ENCODE measurements at regions not wholly inside any gene's neighbourhood (a gene's known extent, or its start where the extent isn't known, plus 50 kb on each side); places are given as distances from the start of the nearest gene placed in this dataset.

- Histone ChIP-seq H3K4me3 (no peak overlapping the region), H3K36me3 (no peaks in the 10 kb centered on the region), H3K27me3 (no peaks in the 10 kb centered on the region), H3K9me3 (no peaks in the 10 kb centered on the region), H3K27ac (no peak overlapping the region), H3K4me1 (no peaks in the 10 kb centered on the region)
- TF ChIP-seq CTCF (IDR thresholded peaks at IDR 0.05): no peak
- no peak for DNase-seq (ENCODE audit: low spot score)
These were observed 122.5 kb upstream of the FOXD3 start for GRCh38 chr1:63199706-63200335.

GRCh38 chr1:63200676-63201075 is 121.7 kb upstream of the FOXD3 start:
- Histone ChIP-seq H3K9me3 (no peaks in the 10 kb centered on the region), H3K36me3 (no peaks in the 10 kb centered on the region), H3K27ac (no peak overlapping the region), H3K27me3 (no peaks in the 10 kb centered on the region), H3K4me3 (no peak overlapping the region), H3K4me1 (no peaks in the 10 kb centered on the region)
- no peak for TF ChIP-seq CTCF (IDR thresholded peaks at IDR 0.05)
- no peak for DNase-seq (ENCODE audit: low spot score)

DNA sequence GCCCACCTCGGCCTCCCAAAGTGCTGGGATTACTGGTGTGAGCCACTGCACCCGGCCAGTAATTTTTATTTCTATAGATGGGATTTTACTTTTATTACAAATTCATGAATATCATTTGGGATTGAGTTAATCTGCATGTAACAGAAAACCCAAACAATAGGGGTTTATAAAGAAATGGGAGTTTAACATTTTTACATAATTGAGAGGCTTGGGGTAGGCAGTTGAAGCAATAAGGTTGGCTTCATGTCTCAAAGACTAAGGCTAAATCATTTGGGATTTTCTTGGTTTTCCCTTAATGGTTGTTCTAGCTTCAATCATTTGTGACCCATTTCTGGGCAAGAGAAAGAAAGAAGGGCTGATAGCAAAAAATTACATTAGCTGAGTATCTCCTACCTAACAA is 118.7 kb upstream of the FOXD3 start:
- no peaks in the 10 kb centered on the region for H3K36me3 ChIP-seq
- no peak for TF ChIP-seq CTCF (IDR thresholded peaks at IDR 0.05)
- H3K4me1 ChIP-seq: no peaks in the 10 kb centered on the region
- DNase-seq (ENCODE audit: low spot score): no peak
- no peaks in the 10 kb centered on the region for H3K9me3 ChIP-seq
- no peak overlapping the region for H3K4me3 ChIP-seq
- H3K27ac ChIP-seq: no peak overlapping the region
- H3K27me3 ChIP-seq: no peaks in the 10 kb centered on the region

DNA sequence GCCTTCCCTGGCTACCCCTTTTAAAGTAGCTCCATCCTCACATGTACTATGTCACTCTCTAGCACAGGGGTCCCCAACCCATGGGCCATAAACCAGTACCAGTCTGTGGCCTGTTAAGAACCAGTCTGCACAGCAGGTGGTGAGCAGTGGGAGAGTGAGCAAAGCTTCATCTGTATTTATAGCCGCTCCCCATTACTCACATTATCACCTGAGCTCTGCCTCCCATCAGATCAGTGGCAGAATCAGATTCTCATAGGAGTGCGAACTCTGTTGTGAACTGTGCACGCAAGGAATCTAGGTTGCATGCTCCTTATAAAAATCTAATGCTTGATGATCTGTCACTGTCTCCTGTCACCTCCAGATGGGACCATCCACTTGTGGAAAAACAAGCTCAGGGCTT is 116.6 kb upstream of the FOXD3 start:
- Histone ChIP-seq H3K27me3 (no peaks in the 10 kb centered on the region), H3K36me3 (no peaks in the 10 kb centered on the region)
- TF ChIP-seq CTCF (IDR thresholded peaks at IDR 0.05): no peak

DNA sequence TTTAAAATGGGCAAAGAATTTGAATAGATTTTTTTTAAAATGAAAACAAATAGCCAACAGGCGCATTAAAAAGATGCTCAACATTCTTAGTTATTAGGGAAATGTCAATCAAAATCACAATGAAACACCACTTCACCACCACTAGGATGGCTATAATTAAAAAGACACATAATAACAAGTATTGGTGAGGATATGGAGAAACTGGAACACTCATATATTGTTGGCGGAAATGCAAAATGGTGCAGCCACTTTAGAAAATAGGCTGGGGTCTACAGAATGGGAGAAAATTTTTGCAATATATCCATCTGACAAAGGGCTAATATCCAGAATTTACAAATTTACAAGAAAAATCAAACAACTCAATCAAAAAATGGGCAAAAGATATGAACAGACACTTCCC is 107.8 kb upstream of the FOXD3 start:
- no peaks in the 10 kb centered on the region for H3K27me3 ChIP-seq
- no peaks in the 10 kb centered on the region for H3K36me3 ChIP-seq
- no peak for DNase-seq (ENCODE audit: low spot score)
- no peaks in the 10 kb centered on the region for H3K4me1 ChIP-seq
- no peak overlapping the region for H3K4me3 ChIP-seq
- H3K27ac ChIP-seq: no peak overlapping the region
- peaks cover 0 to 16% of the 10 kb centered on the region in 2 donors for H3K9me3 ChIP-seq
- no peak for TF ChIP-seq CTCF (IDR thresholded peaks at IDR 0.05)

More for the DNA sequence above, 116.6 kb upstream of the FOXD3 start:
- Histone ChIP-seq H3K27ac (no peak overlapping the region), H3K9me3 (no peaks in the 10 kb centered on the region), H3K4me3 (no peak overlapping the region), H3K4me1 (no peaks in the 10 kb centered on the region)
- DNase-seq (ENCODE audit: low spot score): no peak

DNA sequence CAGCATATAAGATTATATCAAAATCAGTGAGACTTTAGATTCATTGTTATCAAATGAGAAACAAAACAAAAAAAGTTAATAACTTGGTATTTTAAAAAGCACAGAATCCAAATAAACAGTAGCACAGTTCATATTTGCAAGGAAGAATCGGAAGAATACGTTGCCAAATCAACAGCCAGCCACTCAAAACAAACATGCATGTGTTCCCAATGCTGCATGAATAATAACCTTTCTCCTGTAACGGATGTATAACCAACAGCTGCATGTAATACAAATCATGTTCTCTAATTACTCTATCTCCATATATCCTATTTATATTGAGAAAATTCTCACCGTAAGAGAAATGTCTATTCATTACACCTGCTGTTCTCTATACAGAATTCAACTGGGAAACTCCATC is 98.9 kb upstream of the FOXD3 start:
- Histone ChIP-seq H3K36me3 (no peaks in the 10 kb centered on the region), H3K4me1 (no peaks in the 10 kb centered on the region), H3K27ac (no peak overlapping the region), H3K27me3 (no peaks in the 10 kb centered on the region), H3K9me3 (no peaks in the 10 kb centered on the region), H3K4me3 (no peak overlapping the region)
- TF ChIP-seq CTCF (IDR thresholded peaks at IDR 0.05): no peak
- DNase-seq (ENCODE audit: low spot score): no peak

Data from right atrium auricular region (tissue), 2 donors.